GOT3 (cell line): ENCODE measurements at regions not wholly inside any gene's neighbourhood (a gene's known extent, or its start where the extent isn't known, plus 50 kb on each side); places are given as distances from the start of the nearest gene placed in this dataset.

Experiments
- DNase-seq: peaks from one replicate; lab custom pipeline; 2025; ENCODE audit warnings: mixed read lengths; lab: John Stamatoyannopoulos, UW

DNA sequence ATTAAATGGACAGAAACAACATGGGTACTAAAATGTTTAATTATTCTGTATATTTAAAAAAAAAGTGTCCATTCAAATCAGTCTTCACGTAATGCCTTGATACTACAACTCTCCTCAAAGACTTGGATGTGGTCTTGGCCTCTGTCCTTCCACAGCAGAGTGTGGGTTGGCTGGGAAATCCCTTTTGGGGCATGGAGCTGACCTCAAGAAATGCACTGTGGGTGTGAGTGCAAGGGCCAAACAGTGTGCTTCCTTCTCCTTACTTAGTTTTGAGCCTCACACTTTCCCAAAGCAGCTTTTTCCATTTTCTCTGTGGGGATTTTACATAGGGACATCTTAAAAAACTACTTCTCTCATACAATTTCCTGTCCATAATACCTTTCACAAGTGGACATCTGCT, 607.4 kb downstream of the EFNB2 start:
- no peak for DNase-seq

- DNase-seq, result no peak
Observed at GRCh38 chr13:105925496-105925895, 610.0 kb downstream of the EFNB2 start.

DNA sequence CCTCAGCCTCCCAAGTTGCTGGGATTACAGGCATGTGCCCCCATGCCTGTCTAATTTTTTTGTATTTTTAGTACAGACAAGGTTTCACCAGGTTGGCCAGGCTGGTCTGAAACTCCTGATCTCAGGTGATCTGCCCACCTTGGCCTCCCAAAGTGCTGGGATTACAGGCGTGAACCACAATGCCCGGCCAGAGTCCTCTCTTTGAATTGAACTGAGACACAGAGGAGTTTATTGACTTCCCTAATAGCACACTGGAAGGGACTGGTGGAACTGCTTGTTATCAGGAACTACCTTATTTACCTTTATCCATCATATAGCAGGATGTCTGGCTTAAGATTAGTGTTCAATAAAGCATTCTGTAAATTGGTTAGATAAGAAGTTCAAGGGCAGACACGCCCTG, 613.8 kb downstream of the EFNB2 start:
- DNase-seq, result no peak

DNA sequence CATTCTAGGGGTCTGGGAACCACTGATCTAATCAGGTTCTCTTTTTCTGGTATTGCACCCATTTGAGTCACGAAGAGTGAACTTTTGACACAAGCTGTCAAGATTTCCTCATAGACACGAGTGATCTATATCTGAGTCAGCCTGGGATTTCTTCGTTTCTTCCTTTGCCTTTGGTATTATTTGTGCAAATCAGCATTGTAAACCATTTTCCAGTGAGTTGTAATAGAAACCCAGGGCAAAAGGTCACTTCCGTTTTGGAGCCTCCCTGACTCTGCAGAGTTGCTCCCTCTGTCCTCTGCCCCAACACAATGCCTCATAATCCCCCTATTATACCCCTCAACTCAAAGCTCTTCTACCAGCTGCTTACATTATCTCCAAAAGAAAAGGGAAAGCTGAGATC, 615.1 kb downstream of the EFNB2 start:
- no peak for DNase-seq

GRCh38 chr13:105918842-105919741, 616.4 kb downstream of the EFNB2 start:
- no peak for DNase-seq

GRCh38 chr13:105915146-105915850, 620.2 kb downstream of the EFNB2 start:
- no peak for DNase-seq

GRCh38 chr13:105914291-105915036, 621.0 kb downstream of the EFNB2 start:
- DNase-seq, result no peak

- no peak for DNase-seq
Observed at GRCh38 chr13:105908586-105908985, 626.9 kb downstream of the EFNB2 start.

GRCh38 chr13:105907319-105908019, 628.0 kb downstream of the EFNB2 start:
- DNase-seq, result no peak

DNA sequence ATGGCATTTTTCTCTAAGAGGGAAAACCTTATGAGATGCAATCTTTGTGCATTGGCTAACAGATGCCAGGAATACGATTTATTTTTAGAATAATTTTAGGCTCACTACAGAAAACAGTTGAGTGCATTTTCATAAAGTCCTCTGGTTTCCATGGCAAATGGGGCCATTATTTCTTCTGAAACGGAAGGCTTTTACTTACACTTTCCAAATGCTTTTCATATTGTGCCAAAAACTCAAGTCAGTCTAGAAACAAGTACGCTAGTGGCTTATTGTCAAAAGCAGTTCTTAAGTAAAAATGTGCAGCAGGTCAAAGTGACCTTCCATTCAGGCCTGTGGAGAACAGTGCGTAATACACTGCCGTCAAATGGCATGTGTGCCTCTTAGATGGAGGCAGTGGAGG, 628.7 kb downstream of the EFNB2 start:
- DNase-seq, result no peak

DNA sequence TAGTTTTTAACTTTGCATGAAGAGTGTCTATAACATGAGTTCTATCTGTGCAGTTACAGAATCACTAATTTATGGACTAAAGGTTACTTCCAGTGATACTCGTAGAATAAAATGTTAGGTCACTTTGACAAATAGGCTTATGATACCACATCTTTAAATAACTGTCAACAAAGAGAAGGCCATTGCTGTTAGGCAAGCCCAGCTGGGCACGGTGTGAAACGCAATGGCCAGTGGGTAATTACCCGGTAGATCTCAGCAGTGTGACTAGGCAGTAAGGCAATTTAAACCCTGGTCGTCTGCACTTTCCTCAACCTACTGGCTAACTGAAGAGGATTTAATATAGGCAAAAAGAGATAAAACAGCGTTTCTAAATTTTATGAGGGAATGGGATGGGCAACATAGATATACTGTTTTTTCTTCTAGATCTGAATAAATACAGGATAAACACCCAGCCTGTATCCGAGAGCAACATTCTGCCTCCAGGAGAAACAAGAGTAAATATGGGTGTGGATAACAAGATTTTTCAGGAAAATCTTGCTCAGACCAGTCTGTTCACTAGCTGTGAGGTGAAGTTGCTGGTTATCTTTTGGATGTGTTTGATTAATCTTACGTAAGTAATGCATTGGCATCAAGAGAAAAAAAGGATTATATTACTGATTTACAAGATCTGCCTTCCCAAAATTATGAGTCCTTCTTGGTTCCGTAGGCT, 631.3 kb downstream of the EFNB2 start:
- no peak for DNase-seq

GRCh38 chr13:105902396-105902795, 633.1 kb downstream of the EFNB2 start:
- DNase-seq, result no peak

DNA sequence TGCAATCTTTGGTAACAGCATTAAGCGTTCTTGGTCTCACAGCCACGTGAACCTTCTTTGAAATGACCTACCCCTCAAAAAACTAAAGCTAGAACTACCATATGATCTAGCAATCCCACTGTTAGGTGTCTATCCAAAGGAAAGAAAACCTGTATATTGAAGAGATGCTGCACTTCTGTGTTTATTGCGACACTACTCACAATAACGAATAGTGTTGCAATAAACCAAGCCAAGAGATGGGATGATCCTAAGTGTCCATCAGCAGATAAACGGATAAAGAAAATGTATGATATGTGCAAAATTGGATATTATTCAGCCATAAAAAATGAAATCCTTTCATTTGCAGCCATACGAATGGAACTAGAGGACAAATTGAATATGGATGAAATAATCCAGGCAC, 637.9 kb downstream of the EFNB2 start:
- DNase-seq, result no peak

GRCh38 chr13:105894697-105895096, 640.8 kb downstream of the EFNB2 start:
- no peak for DNase-seq

GRCh38 chr13:105890509-105890908, 645.0 kb downstream of the EFNB2 start:
- no peak for DNase-seq

GRCh38 chr13:105878119-105878700, 657.3 kb downstream of the EFNB2 start:
- no peak for DNase-seq

GRCh38 chr13:105874814-105875213, 660.6 kb downstream of the EFNB2 start:
- DNase-seq, result no peak

DNA sequence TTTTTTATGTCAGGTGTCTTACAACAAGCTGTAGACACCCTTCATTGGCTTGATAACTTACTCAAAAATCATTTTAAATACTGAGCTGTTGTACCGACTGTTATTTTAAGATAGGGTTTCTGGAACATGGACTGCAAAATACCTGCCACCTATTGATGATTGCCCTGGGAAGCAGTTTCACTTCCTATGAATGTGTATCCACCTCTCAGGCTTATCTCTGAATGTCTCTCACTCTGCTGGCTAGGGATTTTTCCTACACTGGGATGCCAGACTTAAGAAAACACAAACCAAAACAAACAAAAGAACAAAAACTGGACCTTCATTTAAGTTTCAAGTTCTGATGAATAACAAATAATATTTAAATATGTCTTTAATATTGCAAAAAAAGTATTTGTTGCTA, 663.7 kb downstream of the EFNB2 start:
- no peak for DNase-seq

GRCh38 chr13:105871326-105871725, 664.1 kb downstream of the EFNB2 start:
- DNase-seq, result no peak

GRCh38 chr13:105863300-105863920, 672.1 kb downstream of the EFNB2 start:
- DNase-seq, result no peak
